PC-3 (cell line): ENCODE measurements at regions not wholly inside any gene's neighbourhood (a gene's known extent, or its start where the extent isn't known, plus 50 kb on each side); places are given as distances from the start of the nearest gene placed in this dataset.

Experiments
- CTCF ChIP-seq: fragments of 300-600 bp; sonication (generic); conservative IDR thresholded peaks from 2 replicates; pipeline ENCODE4 v1.5.1; 2017; ENCODE audit warnings: antibody characterized with exemption, low read depth, mild to moderate bottlenecking, low read length
- EZH2 ChIP-seq: fragments of 300-600 bp; sonication (generic); IDR thresholded peaks from one replicate; pipeline ENCODE4 v1.6.1; 2017; ENCODE audit warnings: antibody characterized with exemption, mild to moderate bottlenecking, low read length; ENCODE audit not compliant: unreplicated experiment

GRCh38 chr1:68624233-68624632, 127.4 kb upstream of the DEPDC1 start:
- TF ChIP-seq CTCF: no peak
- TF ChIP-seq EZH2: no peak
